ACC112 (cell line): ENCODE measurements at regions not wholly inside any gene's neighbourhood (a gene's known extent, or its start where the extent isn't known, plus 50 kb on each side); places are given as distances from the start of the nearest gene placed in this dataset.
"Not testable (repeated sequence)": the region's sequence is repeated elsewhere in the genome, so short reads cannot be mapped to it uniquely, and the experiment has no call there.

Experiments
- H2AFZ ChIP-seq: fragments of 200-600 bp; sonication (generic); one replicate; pipeline ENCODE4 v1.6.0; 2017; ENCODE audit warnings: antibody characterized with exemption, low read length; ENCODE audit not compliant: unreplicated experiment
- H3K27ac ChIP-seq: fragments of 200-600 bp; sonication (generic); 2 replicates; pipeline ENCODE4 v1.5.1; 2014; ENCODE audit warnings: low read depth, mild to moderate bottlenecking, antibody characterized with exemption, low read length, moderate library complexity
- H3K27me3 ChIP-seq: fragments of 200-600 bp; sonication (generic); 2 replicates; pipeline ENCODE4 v1.6.1; 2014; ENCODE audit warnings: mild to moderate bottlenecking, antibody characterized with exemption, low read length, moderate library complexity, mixed read lengths; ENCODE audit not compliant: insufficient read depth
- H3K36me3 ChIP-seq: fragments of 200-600 bp; sonication (generic); 2 replicates; pipeline ENCODE4 v1.6.1; 2016; ENCODE audit warnings: mild to moderate bottlenecking, antibody characterized with exemption, low read length, moderate library complexity, mixed read lengths; ENCODE audit not compliant: insufficient read depth
- H3K4me1 ChIP-seq: fragments of 200-600 bp; sonication (generic); one replicate; pipeline ENCODE4 v1.6.1; 2016; ENCODE audit warnings: low read length, mixed read lengths; ENCODE audit not compliant: insufficient read depth, unreplicated experiment, control insufficient read depth
- H3K4me3 ChIP-seq: fragments of 200-600 bp; sonication (generic); 2 replicates; pipeline ENCODE4 v1.5.1; 2014; ENCODE audit warnings: mild to moderate bottlenecking, low read depth, low read length
- H3K79me2 ChIP-seq: fragments of 200-600 bp; sonication (generic); one replicate; pipeline ENCODE4 v1.6.0; 2016; ENCODE audit warnings: low read length; ENCODE audit not compliant: control insufficient read depth, unreplicated experiment, insufficient read depth

DNA sequence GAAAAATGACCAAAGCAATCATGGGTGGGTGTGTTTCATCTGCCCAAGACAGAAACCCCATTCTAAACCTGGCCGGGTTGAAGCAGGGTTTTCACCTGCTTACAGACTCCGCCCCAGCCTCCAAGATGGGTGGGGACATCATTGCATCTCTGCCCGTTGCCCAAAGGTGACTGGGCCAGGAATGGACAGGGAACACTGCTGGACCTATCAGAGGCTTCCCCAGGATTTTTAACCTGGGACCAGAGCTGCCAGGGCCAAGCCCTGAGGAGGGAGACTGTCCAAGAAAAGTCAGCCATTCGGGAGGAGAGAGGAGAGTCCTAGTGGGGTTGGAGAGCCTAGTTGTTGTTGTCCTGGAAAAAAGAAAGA is 109.7 kb upstream of the ALDH1A3 start:
- H3K4me1 ChIP-seq, result peaks cover 5% of the 10 kb centered on the region
- H2AFZ ChIP-seq, result no peak overlapping the region
- no peaks in the 10 kb centered on the region for H3K79me2 ChIP-seq
- H3K4me3 ChIP-seq, result no peak overlapping the region
- no peaks in the 10 kb centered on the region for H3K36me3 ChIP-seq
- no peak overlapping the region for H3K27ac ChIP-seq
- no peaks in the 10 kb centered on the region for H3K27me3 ChIP-seq

DNA sequence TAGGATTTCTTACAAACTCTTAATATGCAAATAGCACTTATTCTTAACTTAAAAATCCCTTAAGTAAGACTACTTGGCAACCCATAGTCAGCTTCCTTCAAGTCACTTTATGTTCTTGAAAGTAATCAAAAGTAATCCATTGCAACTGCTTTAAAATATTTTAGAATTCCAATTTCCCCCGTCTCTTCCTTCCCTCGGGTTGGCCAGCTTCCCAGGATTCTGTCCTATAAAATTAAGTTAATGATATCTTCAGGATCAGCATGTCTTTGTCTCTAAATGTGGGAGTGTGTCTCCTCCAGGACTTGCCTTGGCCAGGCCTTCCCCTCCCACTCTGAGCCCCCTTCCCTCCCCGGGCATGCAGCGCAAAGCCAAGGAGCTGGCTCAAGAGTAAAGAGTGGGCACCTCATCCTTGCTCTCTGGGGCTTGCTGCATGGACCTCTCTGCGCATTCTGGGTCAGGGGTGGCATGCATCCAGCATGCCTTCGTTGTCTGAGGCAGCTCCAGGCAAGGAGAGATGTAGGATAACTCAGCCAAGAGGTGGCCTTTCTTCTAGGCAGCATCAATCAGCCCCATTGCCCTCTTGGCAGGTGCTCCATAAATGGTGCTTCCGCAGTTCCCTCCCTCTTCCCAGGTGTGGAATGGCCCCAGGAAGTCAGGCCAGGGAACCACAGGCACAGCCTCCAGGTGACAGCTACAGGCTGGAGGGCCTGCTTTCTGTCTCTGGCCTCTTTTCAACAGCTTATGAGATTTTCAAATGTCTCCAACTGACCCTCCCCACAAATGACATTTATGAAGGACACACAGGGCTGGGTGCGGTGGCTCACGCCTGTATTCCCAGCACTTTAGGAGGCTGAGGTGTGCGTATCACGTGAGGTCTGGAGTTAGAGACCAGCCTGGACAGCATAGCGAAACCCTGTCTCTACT is 108.7 kb upstream of the ALDH1A3 start:
- H3K36me3 ChIP-seq, result no peaks in the 10 kb centered on the region
- no peaks in the 10 kb centered on the region for H3K79me2 ChIP-seq
- H3K27me3 ChIP-seq, result no peaks in the 10 kb centered on the region
- no peak overlapping the region for H2AFZ ChIP-seq
- no peak overlapping the region for H3K4me3 ChIP-seq
- H3K4me1 ChIP-seq, result no peaks in the 10 kb centered on the region
- H3K27ac ChIP-seq, result no peak overlapping the region

DNA sequence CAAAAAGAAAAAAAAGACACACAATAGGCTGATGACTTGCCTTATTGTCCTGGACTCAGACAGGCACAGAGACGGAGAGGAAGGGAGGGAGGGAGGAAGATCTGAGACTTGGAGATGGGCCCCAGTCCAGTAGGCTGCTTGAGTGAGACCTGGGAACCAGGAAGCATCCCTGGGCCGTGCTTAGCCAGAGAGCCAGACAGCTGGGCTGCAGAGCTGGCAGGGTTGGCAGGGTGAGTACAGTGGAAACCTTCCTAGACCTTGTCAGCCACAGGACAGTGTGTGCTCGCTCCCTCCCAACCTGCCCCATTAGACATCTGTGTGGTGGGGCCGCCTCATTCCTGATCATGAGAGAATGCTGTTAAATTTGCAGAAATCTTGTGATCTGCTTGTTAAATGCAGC is 107.9 kb upstream of the ALDH1A3 start:
- Histone ChIP-seq H2AFZ (no peak overlapping the region), H3K27ac (no peak overlapping the region), H3K27me3 (no peaks in the 10 kb centered on the region), H3K79me2 (no peaks in the 10 kb centered on the region), H3K4me1 (no peaks in the 10 kb centered on the region), H3K36me3 (no peaks in the 10 kb centered on the region), H3K4me3 (no peak overlapping the region)

DNA sequence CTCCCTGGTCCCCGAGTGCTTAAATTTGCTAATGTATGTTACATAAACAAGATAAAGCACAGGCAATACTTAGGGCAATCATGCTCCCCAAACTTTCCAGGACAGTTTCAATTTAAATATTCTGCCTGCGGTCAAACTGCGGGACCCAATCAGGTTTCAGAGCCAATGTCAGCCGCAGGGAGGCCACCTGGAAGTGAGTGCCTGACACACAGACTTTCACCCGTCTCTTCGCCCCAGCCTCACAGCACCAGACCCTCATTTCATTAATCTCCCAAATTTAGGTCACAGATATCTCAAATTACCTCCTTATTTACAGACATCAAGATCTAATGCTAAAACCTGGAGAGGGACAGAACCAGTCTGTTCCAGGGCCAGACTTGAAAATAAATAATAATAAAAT is 107.2 kb upstream of the ALDH1A3 start:
- no peaks in the 10 kb centered on the region for H3K79me2 ChIP-seq
- no peaks in the 10 kb centered on the region for H3K36me3 ChIP-seq
- H2AFZ ChIP-seq, result no peak overlapping the region
- H3K27me3 ChIP-seq, result no peaks in the 10 kb centered on the region
- no peaks in the 10 kb centered on the region for H3K4me1 ChIP-seq
- no peak overlapping the region for H3K4me3 ChIP-seq
- H3K27ac ChIP-seq, result no peak overlapping the region

GRCh38 chr15:100772892-100773520 is 106.6 kb upstream of the ALDH1A3 start:
- Histone ChIP-seq H3K4me1 (no peaks in the 10 kb centered on the region), H3K36me3 (no peaks in the 10 kb centered on the region), H3K79me2 (no peaks in the 10 kb centered on the region), H3K27me3 (no peaks in the 10 kb centered on the region), H2AFZ (no peak overlapping the region), H3K4me3 (no peak overlapping the region), H3K27ac (no peak overlapping the region)

GRCh38 chr15:100774044-100774443 is 105.6 kb upstream of the ALDH1A3 start:
- H3K4me3 ChIP-seq, H3K79me2 ChIP-seq, H3K4me1 ChIP-seq, H3K36me3 ChIP-seq, H2AFZ ChIP-seq, H3K27me3 ChIP-seq, H3K27ac ChIP-seq: not testable (repeated sequence)

DNA sequence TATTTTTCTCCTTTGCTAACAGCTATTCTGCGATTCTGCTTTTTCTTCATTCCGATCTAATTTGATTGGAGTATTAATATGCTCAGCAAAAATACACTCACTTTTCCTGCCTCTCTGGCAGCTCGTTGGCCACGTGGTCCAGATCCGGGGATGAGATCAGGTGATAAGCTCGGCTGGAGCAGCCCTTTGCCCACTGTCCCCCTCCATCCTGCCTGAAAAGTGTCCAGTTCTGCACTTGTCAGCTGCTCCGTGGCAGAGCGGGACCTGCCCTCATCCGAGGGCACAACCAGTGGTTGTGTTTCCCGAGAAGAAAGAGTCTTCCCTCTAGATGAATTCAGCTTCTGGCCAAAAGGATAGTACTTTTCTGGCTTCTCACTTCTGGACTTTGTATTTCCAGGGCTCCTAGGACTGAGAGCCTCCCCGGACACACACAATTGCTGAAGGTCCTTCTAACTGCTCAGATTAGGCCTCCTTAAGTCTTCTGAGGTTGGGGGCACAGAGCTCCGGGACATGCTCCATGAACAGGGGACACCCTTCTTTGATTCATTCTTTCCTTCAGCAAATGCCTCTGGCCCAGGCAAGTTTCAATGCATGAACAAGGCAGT is 103.9 kb upstream of the ALDH1A3 start:
- Histone ChIP-seq H3K27me3 (no peaks in the 10 kb centered on the region), H3K36me3 (no peaks in the 10 kb centered on the region), H2AFZ (no peak overlapping the region), H3K4me3 (no peak overlapping the region), H3K79me2 (no peaks in the 10 kb centered on the region), H3K4me1 (no peaks in the 10 kb centered on the region), H3K27ac (no peak overlapping the region)

GRCh38 chr15:100777821-100778220 is 101.8 kb upstream of the ALDH1A3 start:
- Histone ChIP-seq H3K4me3 (no peak overlapping the region), H3K27me3 (no peaks in the 10 kb centered on the region), H2AFZ (no peak overlapping the region), H3K4me1 (no peaks in the 10 kb centered on the region), H3K36me3 (no peaks in the 10 kb centered on the region), H3K27ac (no peak overlapping the region), H3K79me2 (no peaks in the 10 kb centered on the region)

GRCh38 chr15:100778831-100779288 is 100.8 kb upstream of the ALDH1A3 start:
- Histone ChIP-seq H3K36me3 (no peaks in the 10 kb centered on the region), H3K79me2 (no peaks in the 10 kb centered on the region), H3K27ac (no peak overlapping the region), H3K4me1 (no peaks in the 10 kb centered on the region), H2AFZ (no peak overlapping the region), H3K4me3 (no peak overlapping the region), H3K27me3 (no peaks in the 10 kb centered on the region)

- no peaks in the 10 kb centered on the region for H3K4me1 ChIP-seq
- no peak overlapping the region for H2AFZ ChIP-seq
- H3K27ac ChIP-seq, result no peak overlapping the region
- H3K79me2 ChIP-seq, result no peaks in the 10 kb centered on the region
- H3K36me3 ChIP-seq, result no peaks in the 10 kb centered on the region
- H3K4me3 ChIP-seq, result no peak overlapping the region
- no peaks in the 10 kb centered on the region for H3K27me3 ChIP-seq
These were observed 100.1 kb upstream of the ALDH1A3 start for GRCh38 chr15:100779331-100780207.
